Tibial nerve (tissue), 4 donors: ENCODE measurements at regions not wholly inside any gene's neighbourhood (a gene's known extent, or its start where the extent isn't known, plus 50 kb on each side); places are given as distances from the start of the nearest gene placed in this dataset.

Experiments used
- CTCF ChIP-seq, 5 experiments: fragments of 200-600 bp in 3 of 5; fragments of 450-650 bp in 2 of 5; sonication (generic) in 3 of 5; IDR thresholded peaks; one replicate each; pipeline ENCODE4 v1.5.1; 2016 to 2019; ENCODE audit warnings: antibody characterized with exemption in 5 of 5, mild to moderate bottlenecking in 3 of 5, moderate library complexity in 2 of 5
- EP300 ChIP-seq, 2 donors: sonication (generic); formaldehyde crosslinking; IDR thresholded peaks; one replicate each; pipeline ENCODE4 v1.6.1; 2017; ENCODE audit warnings: antibody characterized with exemption in 2 of 2, mild to moderate bottlenecking in 1 of 2
- POLR2A ChIP-seq, 2 donors: fragments of 450-650 bp; IDR thresholded peaks; one replicate each; pipeline ENCODE4 v1.6.1; 2017; ENCODE audit warnings: antibody characterized with exemption in 2 of 2, mild to moderate bottlenecking in 2 of 2, moderate library complexity in 2 of 2

- TF ChIP-seq CTCF (IDR thresholded peaks at IDR 0.05) = no peak
- no peak for TF ChIP-seq POLR2A (IDR thresholded peaks at IDR 0.05)
- TF ChIP-seq EP300 (IDR thresholded peaks at IDR 0.05) = no peak
Observed at GRCh38 chr10:33496096-33496495, 161.6 kb upstream of the NRP1 start.
